ENCODE measurements at regions not wholly inside any gene's neighbourhood (a gene's known extent, or its start where the extent isn't known, plus 50 kb on each side); places are given as distances from the start of the nearest gene placed in this dataset.

- TF ChIP-seq EZH2phosphoT487 (IDR thresholded peaks at IDR 0.05; ENCODE audit: insufficient read depth, low read depth), result no peak
- no peak for TF ChIP-seq EZH2 (IDR thresholded peaks at IDR 0.05; ENCODE audit: insufficient read depth, poor library complexity, severe bottlenecking)
These were observed 54.5 kb upstream of the NOX4 start for GRCh38 chr11:89545691-89546090.

Measured in GM23248 (cell line).